ENCODE measurements at regions not wholly inside any gene's neighbourhood (a gene's known extent, or its start where the extent isn't known, plus 50 kb on each side); places are given as distances from the start of the nearest gene placed in this dataset.

GRCh38 chr14:42480255-42480654 is 873.6 kb downstream of the LRFN5 start:
- Histone ChIP-seq H3K9me3 (no peaks in the 10 kb centered on the region), H3K4me1 (no peaks in the 10 kb centered on the region), H3K36me3 (no peaks in the 10 kb centered on the region), H3K4me3 (ENCODE audit: low read depth, low read length) (no peak overlapping the region), H3K27me3 (no peaks in the 10 kb centered on the region)
- no peak for DNase-seq
- no peak for TF ChIP-seq CTCF (IDR thresholded peaks at IDR 0.05; ENCODE audit: low read depth, low read length)

- Histone ChIP-seq H3K4me1 (no peaks in the 10 kb centered on the region), H3K36me3 (no peaks in the 10 kb centered on the region), H3K9me3 (no peaks in the 10 kb centered on the region), H3K4me3 (ENCODE audit: low read depth, low read length) (no peak overlapping the region), H3K27me3 (no peaks in the 10 kb centered on the region)
- DNase-seq: no peak
- no peak for TF ChIP-seq CTCF (IDR thresholded peaks at IDR 0.05; ENCODE audit: low read depth, low read length)
These were observed 868.6 kb downstream of the LRFN5 start for GRCh38 chr14:42475289-42475688.

- DNase-seq: no peak
- Histone ChIP-seq H3K36me3 (no peaks in the 10 kb centered on the region), H3K27me3 (no peaks in the 10 kb centered on the region), H3K9me3 (no peaks in the 10 kb centered on the region), H3K4me3 (ENCODE audit: low read depth, low read length) (no peak overlapping the region), H3K4me1 (no peaks in the 10 kb centered on the region)
- no peak for TF ChIP-seq CTCF (IDR thresholded peaks at IDR 0.05; ENCODE audit: low read depth, low read length)
These were observed 863.7 kb downstream of the LRFN5 start for GRCh38 chr14:42470427-42470719.

- TF ChIP-seq CTCF (IDR thresholded peaks at IDR 0.05; ENCODE audit: low read depth, low read length): no peak
- no peaks in the 10 kb centered on the region for H3K36me3 ChIP-seq
- H3K4me3 ChIP-seq (ENCODE audit: low read depth, low read length): no peak overlapping the region
- no peaks in the 10 kb centered on the region for H3K4me1 ChIP-seq
- H3K27me3 ChIP-seq: no peaks in the 10 kb centered on the region
- no peak for DNase-seq
- no peaks in the 10 kb centered on the region for H3K9me3 ChIP-seq
These were observed 863.2 kb downstream of the LRFN5 start for GRCh38 chr14:42469637-42470426.

- DNase-seq: no peak
- Histone ChIP-seq H3K4me3 (ENCODE audit: low read depth, low read length) (no peak overlapping the region), H3K9me3 (no peaks in the 10 kb centered on the region), H3K36me3 (no peaks in the 10 kb centered on the region), H3K27me3 (no peaks in the 10 kb centered on the region), H3K4me1 (no peaks in the 10 kb centered on the region)
- no peak for TF ChIP-seq CTCF (IDR thresholded peaks at IDR 0.05; ENCODE audit: low read depth, low read length)
These were observed 854.0 kb downstream of the LRFN5 start for GRCh38 chr14:42460673-42461072.

- H3K4me3 ChIP-seq (ENCODE audit: low read depth, low read length): no peak overlapping the region
- no peak for TF ChIP-seq CTCF (IDR thresholded peaks at IDR 0.05; ENCODE audit: low read depth, low read length)
- no peaks in the 10 kb centered on the region for H3K36me3 ChIP-seq
- DNase-seq: no peak
- H3K9me3 ChIP-seq: no peaks in the 10 kb centered on the region
- no peaks in the 10 kb centered on the region for H3K27me3 ChIP-seq
- H3K4me1 ChIP-seq: no peaks in the 10 kb centered on the region
These were observed 852.6 kb downstream of the LRFN5 start for GRCh38 chr14:42459171-42459685.

All from BE2C (cell line).